RWPE2 (cell line): ENCODE measurements at regions not wholly inside any gene's neighbourhood (a gene's known extent, or its start where the extent isn't known, plus 50 kb on each side); places are given as distances from the start of the nearest gene placed in this dataset.
A peak's percentile ranks its signal among the peaks of the same experiment; 100 is the strongest.

Experiments
- ATAC-seq: fragments of 200-7000 bp; cut with Tn5 transposase; 3 replicates; pipeline ENCODE4 v1.9.1; 2021; ENCODE audit warnings: low read depth
- DNase-seq: peaks from one replicate; pipeline ENCODE4 v3.0.0-alpha.2; 2020; ENCODE audit warnings: low spot score
- H3K27ac ChIP-seq: fragments of 450-650 bp; 2 replicates; pipeline ENCODE4 v1.5.1; 2017; ENCODE audit warnings: mild to moderate bottlenecking; ENCODE audit not compliant: poor library complexity, severe bottlenecking
- H3K27me3 ChIP-seq: fragments of 250-450 bp; sonication (Bioruptor Pico); 2 replicates; pipeline ENCODE4 v1.5.1; 2021; ENCODE audit warnings: mild to moderate bottlenecking, moderate library complexity; ENCODE audit not compliant: insufficient read depth, poor library complexity, severe bottlenecking
- H3K36me3 ChIP-seq: fragments of 250-450 bp; sonication (Bioruptor Pico); 2 replicates; pipeline ENCODE4 v1.5.1; 2020; ENCODE audit warnings: low read depth, mild to moderate bottlenecking, moderate library complexity
- H3K4me1 ChIP-seq: fragments of 250-450 bp; sonication (Bioruptor Pico); 2 replicates; pipeline ENCODE4 v1.5.1; 2021; ENCODE audit warnings: mild to moderate bottlenecking, moderate library complexity; ENCODE audit not compliant: insufficient read depth, poor library complexity, severe bottlenecking
- H3K4me3 ChIP-seq: fragments of 250-450 bp; sonication (Bioruptor Pico); 2 replicates; pipeline ENCODE4 v1.5.1; 2021; ENCODE audit warnings: mild to moderate bottlenecking, moderate library complexity; ENCODE audit not compliant: severe bottlenecking
- H3K9me3 ChIP-seq: fragments of 250-450 bp; sonication (Bioruptor Pico); 2 replicates; pipeline ENCODE4 v1.5.1; 2021; ENCODE audit warnings: mild to moderate bottlenecking, moderate library complexity; ENCODE audit not compliant: severe bottlenecking
- CTCF ChIP-seq: fragments of 450-650 bp; IDR thresholded peaks from one replicate; pipeline ENCODE4 v1.5.1; 2017; ENCODE audit warnings: mild to moderate bottlenecking, moderate library complexity; ENCODE audit not compliant: poor library complexity, severe bottlenecking

DNA sequence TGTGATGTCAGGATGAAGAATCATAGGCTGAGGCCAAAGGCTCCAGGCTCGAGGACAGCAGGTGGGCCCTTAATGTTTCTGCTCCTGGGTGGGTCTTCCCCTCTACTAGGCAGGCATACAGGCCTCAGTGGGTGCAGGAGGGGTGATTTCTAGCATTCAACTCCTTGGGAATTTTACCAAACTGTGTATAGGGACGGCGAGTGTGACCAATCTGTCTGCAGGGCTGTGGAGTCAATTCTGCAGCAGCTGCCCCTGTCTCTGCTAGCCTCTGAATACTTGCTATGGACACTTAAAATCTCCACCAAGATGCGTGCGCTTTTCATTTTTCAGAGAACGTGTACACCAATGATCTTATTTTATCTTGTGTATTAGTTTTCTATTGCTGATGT is 115.5 kb downstream of the WDR11 start:
- no peaks in the 10 kb centered on the region for H3K36me3 ChIP-seq
- no peaks in the 10 kb centered on the region for H3K27me3 ChIP-seq
- ATAC-seq = no peak
- no peak overlapping the region for H3K4me3 ChIP-seq
- H3K27ac ChIP-seq = no peak overlapping the region
- DNase-seq = no peak
- no peak for TF ChIP-seq CTCF
- peaks cover 14% of the 10 kb centered on the region for H3K4me1 ChIP-seq
- no peaks in the 10 kb centered on the region for H3K9me3 ChIP-seq

DNA sequence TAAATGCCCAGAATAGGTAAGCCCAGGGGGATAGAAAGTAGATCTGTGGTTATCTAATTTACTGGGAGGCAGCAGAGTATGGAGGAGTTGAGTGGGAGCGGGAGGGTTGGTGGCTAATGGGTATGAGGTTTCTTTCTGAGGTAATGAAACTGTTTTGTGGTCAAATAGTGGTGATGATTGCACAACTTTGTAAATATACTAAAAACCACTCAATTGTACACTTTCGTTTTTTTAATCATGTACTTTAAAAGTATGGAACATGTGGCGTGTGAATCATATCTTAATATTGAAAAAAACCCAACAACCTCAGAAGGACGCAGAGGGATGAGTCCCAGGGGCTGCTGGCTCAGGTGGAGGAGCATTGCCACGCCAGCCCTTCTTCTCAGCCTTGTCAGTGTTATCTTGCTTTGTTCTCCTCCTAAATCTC is 118.1 kb downstream of the WDR11 start:
- Histone ChIP-seq H3K4me3 (no peak overlapping the region), H3K9me3 (no peaks in the 10 kb centered on the region), H3K4me1 (peaks cover 14% of the 10 kb centered on the region), H3K27ac (no peak overlapping the region), H3K27me3 (no peaks in the 10 kb centered on the region), H3K36me3 (no peaks in the 10 kb centered on the region)
- no peak for DNase-seq
- peak; percentile 42; the same call in 2 of the 3 replicates for ATAC-seq
- TF ChIP-seq CTCF = no peak

- peaks cover 9% of the 10 kb centered on the region for H3K4me1 ChIP-seq
- DNase-seq (no peak), ATAC-seq (peak; percentile 40; the same call in 2 of the 3 replicates)
- H3K9me3 ChIP-seq = no peaks in the 10 kb centered on the region
- H3K4me3 ChIP-seq = no peak overlapping the region
- TF ChIP-seq CTCF = no peak
- no peaks in the 10 kb centered on the region for H3K27me3 ChIP-seq
- H3K36me3 ChIP-seq = no peaks in the 10 kb centered on the region
- no peak overlapping the region for H3K27ac ChIP-seq
Observed at GRCh38 chr10:120970595-120971529, 119.7 kb downstream of the WDR11 start.

- no peak overlapping the region for H3K27ac ChIP-seq
- no peaks in the 10 kb centered on the region for H3K27me3 ChIP-seq
- no peak for TF ChIP-seq CTCF
- H3K9me3 ChIP-seq = no peaks in the 10 kb centered on the region
- H3K4me3 ChIP-seq = no peak overlapping the region
- no peaks in the 10 kb centered on the region for H3K36me3 ChIP-seq
- peaks cover 6% of the 10 kb centered on the region for H3K4me1 ChIP-seq
- ATAC-seq (no peak), DNase-seq (no peak)
Observed at GRCh38 chr10:120971671-120972070, 120.5 kb downstream of the WDR11 start.

DNA sequence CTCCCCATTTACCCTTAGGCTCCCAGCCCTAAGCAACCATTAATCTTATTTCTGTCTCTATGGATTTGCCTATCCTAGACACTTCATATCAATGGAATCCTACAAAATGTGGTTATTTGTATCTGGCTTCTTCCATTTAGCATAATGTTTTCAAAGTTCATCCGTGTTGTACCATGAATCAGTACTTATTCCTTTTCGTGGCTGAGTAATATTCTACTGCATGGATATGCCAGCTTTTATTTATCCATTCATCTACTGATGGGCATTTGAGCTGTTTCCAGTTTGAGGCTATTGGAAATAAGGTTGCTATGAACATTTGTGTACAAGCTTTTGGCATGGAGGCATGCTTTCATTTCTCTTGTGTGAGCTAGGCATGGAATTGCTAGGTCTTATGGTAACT is 121.1 kb downstream of the WDR11 start:
- Histone ChIP-seq H3K9me3 (no peaks in the 10 kb centered on the region), H3K4me3 (no peak overlapping the region), H3K27ac (no peak overlapping the region), H3K36me3 (no peaks in the 10 kb centered on the region), H3K27me3 (no peaks in the 10 kb centered on the region), H3K4me1 (peaks cover 6% of the 10 kb centered on the region)
- no peak for DNase-seq
- TF ChIP-seq CTCF = no peak
- no peak for ATAC-seq
